Activated naive CD8-positive, alpha-beta T cell treated with anti-CD3 and anti-CD28 coated beads for 36 hours (primary cell): ENCODE measurements at regions not wholly inside any gene's neighbourhood (a gene's known extent, or its start where the extent isn't known, plus 50 kb on each side); places are given as distances from the start of the nearest gene placed in this dataset.
"Not testable (repeated sequence)": the region's sequence is repeated elsewhere in the genome, so short reads cannot be mapped to it uniquely, and the experiment has no call there.

Experiments
- DNase-seq: peaks from one replicate; pipeline ENCODE4 v3.0.0; 2021
- H3K27ac Mint-ChIP-seq: one replicate; pipeline ENCODE4 v1.8.0; 2022; ENCODE audit warnings: mild to moderate bottlenecking, moderate library complexity, mixed read lengths
- H3K27me3 Mint-ChIP-seq: one replicate; pipeline ENCODE4 v1.8.0; 2022; ENCODE audit warnings: mild to moderate bottlenecking, mixed read lengths
- H3K36me3 Mint-ChIP-seq: one replicate; pipeline ENCODE4 v1.8.0; 2021; ENCODE audit warnings: mild to moderate bottlenecking, mixed read lengths
- H3K4me1 Mint-ChIP-seq: one replicate; pipeline ENCODE4 v1.8.0; 2021; ENCODE audit warnings: mixed read lengths
- H3K4me3 Mint-ChIP-seq: one replicate; pipeline ENCODE4 v1.8.0; 2022; ENCODE audit warnings: mild to moderate bottlenecking, moderate library complexity, mixed read lengths
- H3K9me3 Mint-ChIP-seq: one replicate; pipeline ENCODE4 v1.8.0; 2022; ENCODE audit warnings: mixed read lengths

GRCh38 chr19:23547156-23547555, 139.9 kb downstream of the ZNF675 start:
- no peaks in the 10 kb centered on the region for H3K36me3 Mint-ChIP-seq
- H3K27me3 Mint-ChIP-seq: no peaks in the 10 kb centered on the region
- H3K27ac Mint-ChIP-seq: no peak overlapping the region
- H3K4me3 Mint-ChIP-seq: no peak overlapping the region
- no peak for DNase-seq
- no peaks in the 10 kb centered on the region for H3K4me1 Mint-ChIP-seq
- H3K9me3 Mint-ChIP-seq: peaks cover 6% of the 10 kb centered on the region

- H3K4me1 Mint-ChIP-seq: no peaks in the 10 kb centered on the region
- H3K27me3 Mint-ChIP-seq: no peaks in the 10 kb centered on the region
- H3K4me3 Mint-ChIP-seq: no peak overlapping the region
- DNase-seq: no peak
- H3K36me3 Mint-ChIP-seq: no peaks in the 10 kb centered on the region
- H3K9me3 Mint-ChIP-seq: peaks cover 4% of the 10 kb centered on the region
- H3K27ac Mint-ChIP-seq: no peak overlapping the region
These were observed 143.7 kb downstream of the ZNF675 start for GRCh38 chr19:23543351-23543750.

- Mint-ChIP-seq H3K27me3 (no peaks in the 10 kb centered on the region), H3K27ac (no peak overlapping the region), H3K4me1 (no peaks in the 10 kb centered on the region), H3K9me3 (peaks cover 4% of the 10 kb centered on the region), H3K36me3 (no peaks in the 10 kb centered on the region), H3K4me3 (no peak overlapping the region)
- no peak for DNase-seq
These were observed 144.4 kb downstream of the ZNF675 start for GRCh38 chr19:23542562-23542961.

GRCh38 chr19:23541991-23542390, 145.0 kb downstream of the ZNF675 start:
- no peaks in the 10 kb centered on the region for H3K4me1 Mint-ChIP-seq
- H3K36me3 Mint-ChIP-seq: no peaks in the 10 kb centered on the region
- H3K27ac Mint-ChIP-seq: no peak overlapping the region
- no peaks in the 10 kb centered on the region for H3K9me3 Mint-ChIP-seq
- no peak overlapping the region for H3K4me3 Mint-ChIP-seq
- DNase-seq: no peak
- no peaks in the 10 kb centered on the region for H3K27me3 Mint-ChIP-seq

GRCh38 chr19:23540180-23540579, 144.9 kb upstream of the ZNF91 start:
- DNase-seq, H3K4me3 Mint-ChIP-seq, H3K27me3 Mint-ChIP-seq, H3K4me1 Mint-ChIP-seq, H3K36me3 Mint-ChIP-seq, H3K27ac Mint-ChIP-seq, H3K9me3 Mint-ChIP-seq: not testable (repeated sequence)

- no peaks in the 10 kb centered on the region for H3K36me3 Mint-ChIP-seq
- peaks cover 2% of the 10 kb centered on the region for H3K27me3 Mint-ChIP-seq
- peaks cover 2% of the 10 kb centered on the region for H3K9me3 Mint-ChIP-seq
- H3K4me3 Mint-ChIP-seq: no peak overlapping the region
- DNase-seq: no peak
- H3K4me1 Mint-ChIP-seq: no peaks in the 10 kb centered on the region
- no peak overlapping the region for H3K27ac Mint-ChIP-seq
These were observed 144.2 kb upstream of the ZNF91 start for GRCh38 chr19:23539499-23539898.

- H3K4me3 Mint-ChIP-seq, H3K9me3 Mint-ChIP-seq: not testable (repeated sequence)
These were observed 141.9 kb upstream of the ZNF91 start for GRCh38 chr19:23537136-23537535.

GRCh38 chr19:23536341-23536740, 141.1 kb upstream of the ZNF91 start:
- H3K9me3 Mint-ChIP-seq: not testable (repeated sequence)

More at GRCh38 chr19:23537136-23537535, 141.9 kb upstream of the ZNF91 start:
- H3K27ac Mint-ChIP-seq, H3K36me3 Mint-ChIP-seq, DNase-seq, H3K4me1 Mint-ChIP-seq, H3K27me3 Mint-ChIP-seq: not testable (repeated sequence)

GRCh38 chr19:23535901-23536300, 140.6 kb upstream of the ZNF91 start:
- H3K27me3 Mint-ChIP-seq, H3K36me3 Mint-ChIP-seq, H3K4me1 Mint-ChIP-seq, DNase-seq, H3K4me3 Mint-ChIP-seq, H3K27ac Mint-ChIP-seq, H3K9me3 Mint-ChIP-seq: not testable (repeated sequence)

More at GRCh38 chr19:23536341-23536740, 141.1 kb upstream of the ZNF91 start:
- not testable (repeated sequence) for H3K4me3 Mint-ChIP-seq, H3K27me3 Mint-ChIP-seq, DNase-seq, H3K27ac Mint-ChIP-seq, H3K36me3 Mint-ChIP-seq, H3K4me1 Mint-ChIP-seq

GRCh38 chr19:23533441-23533840, 138.2 kb upstream of the ZNF91 start:
- not testable (repeated sequence) for H3K27ac Mint-ChIP-seq, H3K27me3 Mint-ChIP-seq, H3K4me1 Mint-ChIP-seq, DNase-seq, H3K36me3 Mint-ChIP-seq, H3K4me3 Mint-ChIP-seq
- H3K9me3 Mint-ChIP-seq: peaks cover 14% of the 10 kb centered on the region

GRCh38 chr19:23531976-23532375, 136.7 kb upstream of the ZNF91 start:
- DNase-seq: no peak
- no peaks in the 10 kb centered on the region for H3K36me3 Mint-ChIP-seq
- H3K27me3 Mint-ChIP-seq: peaks cover 2% of the 10 kb centered on the region
- H3K4me1 Mint-ChIP-seq: no peaks in the 10 kb centered on the region
- no peak overlapping the region for H3K27ac Mint-ChIP-seq
- H3K9me3 Mint-ChIP-seq: peaks cover 26% of the 10 kb centered on the region
- H3K4me3 Mint-ChIP-seq: no peak overlapping the region

GRCh38 chr19:23531231-23531790, 136.0 kb upstream of the ZNF91 start:
- Mint-ChIP-seq H3K4me1 (no peaks in the 10 kb centered on the region), H3K27me3 (peaks cover 1% of the 10 kb centered on the region), H3K4me3 (no peak overlapping the region), H3K9me3 (peaks cover 26% of the 10 kb centered on the region), H3K27ac (no peak overlapping the region), H3K36me3 (no peaks in the 10 kb centered on the region)
- DNase-seq: no peak

GRCh38 chr19:23528376-23528775, 133.1 kb upstream of the ZNF91 start:
- Mint-ChIP-seq H3K9me3 (peaks cover 24% of the 10 kb centered on the region), H3K4me1 (no peaks in the 10 kb centered on the region), H3K4me3 (no peak overlapping the region), H3K27me3 (no peaks in the 10 kb centered on the region), H3K27ac (no peak overlapping the region), H3K36me3 (no peaks in the 10 kb centered on the region)
- no peak for DNase-seq

- Mint-ChIP-seq H3K4me1 (no peaks in the 10 kb centered on the region), H3K27ac (no peak overlapping the region), H3K27me3 (no peaks in the 10 kb centered on the region), H3K36me3 (no peaks in the 10 kb centered on the region), H3K9me3 (peaks cover 24% of the 10 kb centered on the region), H3K4me3 (no peak overlapping the region)
- DNase-seq: peak; percentile 5
These were observed 132.5 kb upstream of the ZNF91 start for GRCh38 chr19:23527797-23528196.

GRCh38 chr19:23526302-23526701, 131.0 kb upstream of the ZNF91 start:
- Mint-ChIP-seq H3K27me3 (no peaks in the 10 kb centered on the region), H3K36me3 (no peaks in the 10 kb centered on the region), H3K4me1 (no peaks in the 10 kb centered on the region), H3K9me3 (peaks cover 19% of the 10 kb centered on the region), H3K4me3 (no peak overlapping the region), H3K27ac (no peak overlapping the region)
- no peak for DNase-seq

- Mint-ChIP-seq H3K9me3 (peaks cover 17% of the 10 kb centered on the region), H3K27ac (no peak overlapping the region), H3K4me1 (no peaks in the 10 kb centered on the region), H3K36me3 (no peaks in the 10 kb centered on the region), H3K27me3 (no peaks in the 10 kb centered on the region), H3K4me3 (no peak overlapping the region)
- DNase-seq: no peak
These were observed 130.1 kb upstream of the ZNF91 start for GRCh38 chr19:23525276-23525852.
